MM.1S (cell line): ENCODE measurements at regions not wholly inside any gene's neighbourhood (a gene's known extent, or its start where the extent isn't known, plus 50 kb on each side); places are given as distances from the start of the nearest gene placed in this dataset.

ENCODE experiments used
- DNase-seq: peaks from one replicate; pipeline ENCODE4 v3.0.0-alpha.2; 2015
- H2AFZ ChIP-seq: fragments of 300-600 bp; sonication (generic); 2 replicates; pipeline ENCODE4 v1.6.0; 2016; ENCODE audit warnings: antibody characterized with exemption, low read length
- H3F3A ChIP-seq: fragments of 300-600 bp; sonication (generic); 2 replicates; pipeline ENCODE4 v1.6.1; 2016; ENCODE audit warnings: mild to moderate bottlenecking, antibody characterized with exemption, low read length, moderate library complexity, mixed read lengths; ENCODE audit not compliant: insufficient read depth
- H3K27ac ChIP-seq: fragments of 300-600 bp; sonication (generic); 2 replicates; pipeline ENCODE4 v1.5.1; 2016; ENCODE audit warnings: mild to moderate bottlenecking, low read length
- H3K27me3 ChIP-seq: fragments of 300-600 bp; sonication (generic); replicated peaks from 2 replicates; pipeline ENCODE4 v1.6.0; 2016; ENCODE audit warnings: low read length; ENCODE audit not compliant: insufficient read depth
- H3K36me3 ChIP-seq: fragments of 300-600 bp; sonication (generic); replicated peaks from 2 replicates; pipeline ENCODE4 v1.6.1; 2016; ENCODE audit warnings: mild to moderate bottlenecking, low read length, mixed read lengths; ENCODE audit not compliant: insufficient read depth
- H3K4me1 ChIP-seq: fragments of 300-600 bp; sonication (generic); 2 replicates; pipeline ENCODE4 v1.6.1; 2016; ENCODE audit warnings: low read length, mixed read lengths
- H3K4me2 ChIP-seq: fragments of 300-600 bp; sonication (generic); 2 replicates; pipeline ENCODE4 v1.6.0; 2016; ENCODE audit warnings: low read depth, low read length
- H3K4me3 ChIP-seq: fragments of 300-600 bp; sonication (generic); 2 replicates; pipeline ENCODE4 v1.5.1; 2016; ENCODE audit warnings: low read length, mixed read lengths
- H3K79me2 ChIP-seq: fragments of 300-600 bp; sonication (generic); 2 replicates; pipeline ENCODE4 v1.6.1; 2016; ENCODE audit warnings: mixed run types, low read length, mixed read lengths
- H3K9ac ChIP-seq: fragments of 300-600 bp; sonication (generic); 2 replicates; pipeline ENCODE4 v1.6.1; 2016; ENCODE audit warnings: low read length, mixed read lengths
- H3K9me2 ChIP-seq: fragments of 300-600 bp; sonication (generic); replicated peaks from 2 replicates; pipeline ENCODE4 v1.6.1; 2016; ENCODE audit warnings: mild to moderate bottlenecking, low read length, mixed read lengths; ENCODE audit not compliant: insufficient read depth
- H3K9me3 ChIP-seq: fragments of 300-600 bp; sonication (generic); replicated peaks from 2 replicates; pipeline ENCODE4 v1.6.1; 2016; ENCODE audit warnings: mild to moderate bottlenecking, low read length, mixed read lengths; ENCODE audit not compliant: insufficient read depth
- H4K20me1 ChIP-seq: fragments of 300-600 bp; sonication (generic); 2 replicates; pipeline ENCODE4 v1.6.1; 2016; ENCODE audit warnings: mild to moderate bottlenecking, low read length, moderate library complexity, mixed read lengths; ENCODE audit not compliant: insufficient read depth
- CTCF ChIP-seq: fragments of 300-600 bp; sonication (generic); IDR thresholded peaks from 2 replicates; pipeline ENCODE4 v1.5.1; 2016; ENCODE audit warnings: antibody characterized with exemption, low read length, mixed read lengths
- EZH2 ChIP-seq: fragments of 300-600 bp; sonication (generic); optimal IDR thresholded peaks from 2 replicates; pipeline ENCODE3; 2017; ENCODE audit warnings: low read depth, mild to moderate bottlenecking, antibody characterized with exemption, low read length, mixed read lengths
- EZH2phosphoT487 ChIP-seq: fragments of 300-600 bp; sonication (generic); IDR thresholded peaks from 2 replicates; pipeline ENCODE4 v1.6.1; 2018; ENCODE audit warnings: antibody characterized with exemption, low read length

GRCh38 chr18:45324495-45325113 lies 290.7 kb upstream of the SLC14A2 start:
- H3K36me3 ChIP-seq, result no peaks in the 10 kb centered on the region
- no peaks in the 10 kb centered on the region for H3K79me2 ChIP-seq
- no peak for DNase-seq
- TF ChIP-seq EZH2phosphoT487, result no peak
- TF ChIP-seq CTCF, result no peak
- TF ChIP-seq EZH2, result no peak
- no peaks in the 10 kb centered on the region for H3K9me3 ChIP-seq
- no peak overlapping the region for H3K9ac ChIP-seq
- no peak overlapping the region for H3K4me2 ChIP-seq
- H3K27ac ChIP-seq, result no peak overlapping the region
- H4K20me1 ChIP-seq, result no peaks in the 10 kb centered on the region
- H3K9me2 ChIP-seq, result no peaks in the 10 kb centered on the region
- no peak overlapping the region for H2AFZ ChIP-seq
- no peak overlapping the region for H3K4me3 ChIP-seq
- no peaks in the 10 kb centered on the region for H3K4me1 ChIP-seq
- H3K27me3 ChIP-seq, result no peaks in the 10 kb centered on the region
- no peaks in the 10 kb centered on the region for H3F3A ChIP-seq

- no peaks in the 10 kb centered on the region for H3K27me3 ChIP-seq
- DNase-seq, result no peak
- H3F3A ChIP-seq, result no peaks in the 10 kb centered on the region
- no peaks in the 10 kb centered on the region for H3K36me3 ChIP-seq
- TF ChIP-seq EZH2, result no peak
- no peak for TF ChIP-seq EZH2phosphoT487
- TF ChIP-seq CTCF, result no peak
- no peak overlapping the region for H3K4me2 ChIP-seq
- H3K27ac ChIP-seq, result no peak overlapping the region
- no peaks in the 10 kb centered on the region for H3K79me2 ChIP-seq
- no peaks in the 10 kb centered on the region for H4K20me1 ChIP-seq
- no peaks in the 10 kb centered on the region for H3K4me1 ChIP-seq
- no peak overlapping the region for H3K9ac ChIP-seq
- no peaks in the 10 kb centered on the region for H3K9me2 ChIP-seq
- no peak overlapping the region for H3K4me3 ChIP-seq
- no peaks in the 10 kb centered on the region for H3K9me3 ChIP-seq
- no peak overlapping the region for H2AFZ ChIP-seq
Measured at GRCh38 chr18:45325778-45326177, 289.5 kb upstream of the SLC14A2 start.

GRCh38 chr18:45326505-45326904 lies 288.8 kb upstream of the SLC14A2 start:
- Histone ChIP-seq H3K4me3 (no peak overlapping the region), H3K9me3 (no peaks in the 10 kb centered on the region), H3K36me3 (no peaks in the 10 kb centered on the region), H4K20me1 (no peaks in the 10 kb centered on the region), H3K27me3 (no peaks in the 10 kb centered on the region), H3K4me1 (no peaks in the 10 kb centered on the region), H2AFZ (no peak overlapping the region), H3K9ac (no peak overlapping the region), H3K27ac (no peak overlapping the region), H3K4me2 (no peak overlapping the region), H3F3A (no peaks in the 10 kb centered on the region), H3K79me2 (no peaks in the 10 kb centered on the region), H3K9me2 (no peaks in the 10 kb centered on the region)
- DNase-seq, result no peak
- TF ChIP-seq EZH2, result no peak
- no peak for TF ChIP-seq CTCF
- TF ChIP-seq EZH2phosphoT487, result no peak
